ENCODE measurements at regions not wholly inside any gene's neighbourhood (a gene's known extent, or its start where the extent isn't known, plus 50 kb on each side); places are given as distances from the start of the nearest gene placed in this dataset.

DNA sequence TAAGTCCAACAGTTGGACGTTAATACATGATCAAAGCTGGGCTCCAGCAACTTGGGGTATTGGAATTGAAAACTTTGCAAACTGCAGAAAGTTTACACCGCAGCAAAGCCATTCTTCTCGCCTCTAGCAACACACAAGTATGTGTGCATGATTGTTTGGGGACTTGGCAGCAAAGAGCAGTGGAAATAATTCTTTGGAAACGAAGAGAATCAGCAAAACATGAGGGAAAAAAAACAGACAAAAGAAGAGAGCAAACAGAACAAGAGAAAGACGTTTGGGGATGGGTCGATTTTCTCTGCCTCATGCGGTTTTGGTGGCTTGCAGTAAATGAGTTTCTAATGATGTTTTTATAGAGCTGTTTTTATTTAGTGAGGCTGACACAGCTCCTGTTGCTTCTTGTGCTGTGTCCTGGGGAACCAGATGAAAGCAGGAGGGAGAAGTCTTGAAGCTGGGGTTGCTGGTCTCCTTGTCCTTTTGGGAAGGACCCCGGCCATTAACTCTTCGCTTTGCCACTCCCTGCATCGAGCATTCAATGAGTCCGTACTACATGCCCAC, 502.9 kb downstream of the GRIN2A start:
- no peak for DNase-seq (ENCODE audit: low read depth)

DNA sequence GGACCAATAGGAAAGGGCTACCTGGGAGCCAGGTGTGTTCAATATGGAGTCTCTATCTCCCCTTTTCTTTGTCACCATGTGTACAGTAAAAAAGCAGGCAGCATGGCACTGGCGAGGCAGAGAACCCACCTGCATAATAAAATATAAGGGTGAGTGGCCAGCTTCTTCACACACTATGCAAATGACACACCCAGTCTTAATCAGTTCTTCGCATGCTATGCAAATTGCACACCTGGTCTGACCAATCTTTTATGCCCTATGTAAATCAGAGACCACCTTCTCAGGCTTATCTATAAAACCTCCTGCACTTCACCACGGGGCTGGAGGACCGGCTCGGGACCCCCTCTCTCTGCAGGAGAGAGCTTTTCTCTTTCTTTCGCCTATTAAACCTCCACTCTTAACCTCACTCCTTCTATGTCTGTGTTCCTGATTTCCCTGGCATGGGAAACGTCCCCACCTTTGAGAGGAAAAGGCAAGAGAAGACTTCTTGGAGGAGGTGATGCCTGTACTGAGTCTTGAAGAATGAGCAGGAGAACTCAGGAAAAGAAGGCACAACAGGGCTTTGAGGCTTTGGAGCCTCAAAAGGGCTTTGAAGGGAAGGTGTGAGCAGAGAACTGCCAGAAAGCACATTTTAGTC, 502.1 kb downstream of the GRIN2A start:
- no peak for DNase-seq (ENCODE audit: low read depth)

GRCh38 chr16:9680968-9681367, 501.3 kb downstream of the GRIN2A start:
- DNase-seq (ENCODE audit: low read depth), result no peak

- DNase-seq (ENCODE audit: low read depth), result no peak
Measured at GRCh38 chr16:9681508-9681907, 500.7 kb downstream of the GRIN2A start.

DNA sequence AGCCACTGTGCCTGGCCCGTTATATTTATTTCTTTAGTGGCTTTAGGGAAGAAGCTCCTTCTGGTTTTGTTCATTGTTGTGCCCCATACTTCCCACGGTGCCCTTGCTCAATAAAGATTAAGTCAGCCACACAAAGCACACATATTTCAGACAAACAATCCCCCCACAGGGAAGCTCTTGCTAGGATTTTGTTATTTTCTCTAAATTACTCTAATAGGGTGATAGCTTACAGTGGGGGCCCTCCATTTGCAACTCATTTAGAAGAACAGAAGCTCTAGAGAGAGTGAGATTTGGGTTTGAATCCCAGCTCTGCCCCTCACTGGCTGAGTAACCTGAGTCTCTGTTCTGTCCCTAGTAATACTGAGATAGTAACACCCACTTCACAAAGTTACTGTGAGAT, 499.9 kb downstream of the GRIN2A start:
- DNase-seq (ENCODE audit: low read depth), result no peak

- no peak for DNase-seq (ENCODE audit: low read depth)
Measured at GRCh38 chr16:9683677-9684076, 498.6 kb downstream of the GRIN2A start.

DNA sequence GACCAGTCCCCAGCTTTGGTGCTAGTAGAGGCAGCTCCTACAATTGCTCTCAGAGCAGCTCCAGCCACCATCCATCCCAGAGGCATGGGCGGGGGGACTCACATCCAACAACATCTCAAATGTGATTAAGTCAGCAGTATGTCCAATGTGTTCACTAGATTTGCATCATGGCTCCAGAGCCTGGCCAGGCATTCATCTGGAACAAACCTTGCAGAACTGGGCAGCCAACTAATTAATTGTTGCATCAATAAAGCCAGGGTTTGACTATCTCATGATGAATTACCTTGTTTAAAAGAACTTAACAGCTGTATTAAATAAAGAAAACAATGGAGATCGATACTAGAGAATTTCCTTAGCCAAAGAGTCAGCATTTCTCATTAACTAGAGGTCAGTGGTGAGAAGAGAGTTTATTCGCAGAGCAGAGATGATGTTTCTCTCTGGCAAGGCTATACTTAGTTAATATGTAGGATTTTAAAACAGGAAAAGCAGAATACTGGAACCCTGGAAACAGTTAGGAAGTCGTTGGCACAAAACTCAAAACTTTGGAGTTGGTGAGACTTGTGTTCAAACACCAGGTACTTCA, 494.4 kb downstream of the GRIN2A start:
- DNase-seq (ENCODE audit: low read depth), result no peak

- DNase-seq (ENCODE audit: low read depth), result no peak
Measured at GRCh38 chr16:9689597-9689996, 492.6 kb downstream of the GRIN2A start.

GRCh38 chr16:9695152-9695551, 487.1 kb downstream of the GRIN2A start:
- DNase-seq (ENCODE audit: low read depth), result no peak
